B cell (primary cell): ENCODE measurements at regions not wholly inside any gene's neighbourhood (a gene's known extent, or its start where the extent isn't known, plus 50 kb on each side); places are given as distances from the start of the nearest gene placed in this dataset.

ENCODE experiments used
- ATAC-seq: fragments of 200-7000 bp; cut with Tn5 transposase; one replicate; pipeline ENCODE4 v1.10.0; 2021; ENCODE audit warnings: low read depth, mild to moderate bottlenecking, moderate number of reproducible peaks, moderate library complexity
- CTCF ChIA-PET: fragments of 350-600 bp; sonication (Branson Sonifier 250); formaldehyde crosslinking; loops from one replicate; lab custom pipeline; 2021; ENCODE audit warnings: antibody characterized with exemption, inconsistent platforms; lab: Charles Lee
- POLR2A ChIA-PET: fragments of 350-600 bp; sonication (Branson Sonifier 250); formaldehyde crosslinking; loops from one replicate; lab custom pipeline; 2021; ENCODE audit warnings: antibody characterized with exemption; lab: Charles Lee
- DNase-seq: peaks from one replicate; pipeline ENCODE4 v3.0.0; 2013
- H2AFZ ChIP-seq: 2 replicates; pipeline ENCODE4 v1.6.1; 2012; ENCODE audit warnings: mild to moderate bottlenecking, low read depth, low read length; ENCODE audit not compliant: insufficient read depth, poor library complexity, severe bottlenecking
- H3K27ac ChIP-seq, 2 donors: 1 replicate in 1 of 2; 2 replicates in 1 of 2; pipeline ENCODE4 v1.5.1; 2012 to 2013; ENCODE audit warnings: low read length in 2 of 2, mild to moderate bottlenecking in 2 of 2, moderate library complexity in 1 of 2
- H3K27me3 ChIP-seq, 4 experiments: fragments of 200-600 bp in 1 of 4; sonication (generic) in 1 of 4; replicated peaks in 1 of 4; 1 replicate in 2 of 4; 2 replicates in 2 of 4; pipeline versions ENCODE4 v1.6.1 to v1.7.0; 2013 to 2016; ENCODE audit warnings: low read length in 3 of 4, mild to moderate bottlenecking in 2 of 4, mixed read lengths in 1 of 4, moderate library complexity in 1 of 4; ENCODE audit not compliant: insufficient read depth in 4 of 4, control insufficient read depth in 3 of 4; ENCODE audit errors: control extremely low read depth in 1 of 4
- H3K36me3 ChIP-seq, 2 experiments: replicated peaks in 1 of 2; 1 replicate in 1 of 2; 2 replicates in 1 of 2; pipeline versions ENCODE4 v1.6.1 to v1.7.1; 2013; ENCODE audit warnings: low read length in 1 of 2; ENCODE audit not compliant: insufficient read depth in 2 of 2, control insufficient read depth in 1 of 2; ENCODE audit errors: control extremely low read depth in 1 of 2, extremely low read depth in 1 of 2
- H3K4me1 ChIP-seq, 2 donors: fragments of 200-600 bp in 1 of 2; sonication (generic) in 1 of 2; 1 replicate in 1 of 2; 2 replicates in 1 of 2; pipeline versions ENCODE4 v1.5.1 to v1.6.1; 2013 to 2017; ENCODE audit warnings: low read length in 2 of 2; ENCODE audit not compliant: control insufficient read depth in 2 of 2, insufficient read depth in 2 of 2
- H3K4me2 ChIP-seq: replicated peaks from 2 replicates; pipeline ENCODE3; 2012; ENCODE audit warnings: mild to moderate bottlenecking, low read depth, low read length; ENCODE audit not compliant: poor library complexity, severe bottlenecking
- H3K4me3 ChIP-seq, 5 experiments: fragments of 200-600 bp in 1 of 5; sonication (generic) in 1 of 5; 1 replicate in 3 of 5; 2 replicates in 2 of 5; pipeline versions ENCODE4 v1.5.1 to v1.7.0; 2011 to 2016; ENCODE audit warnings: low read length in 4 of 5, mild to moderate bottlenecking in 4 of 5, low read depth in 2 of 5, control low read depth in 1 of 5, moderate library complexity in 1 of 5; ENCODE audit not compliant: insufficient read depth in 1 of 5; ENCODE audit errors: control extremely low read depth in 1 of 5, extremely low read depth in 1 of 5
- H3K79me2 ChIP-seq: fragments of 200-600 bp; sonication (generic); one replicate; pipeline ENCODE4 v1.6.0; 2016; ENCODE audit warnings: low read length; ENCODE audit not compliant: control insufficient read depth, insufficient read depth
- H3K9ac ChIP-seq: fragments of 200-600 bp; sonication (generic); 2 replicates; pipeline ENCODE4 v1.6.1; 2017; ENCODE audit warnings: mild to moderate bottlenecking, low read length, moderate library complexity
- H3K9me3 ChIP-seq, 3 donors: one replicate each; pipeline versions ENCODE4 v1.6.1 to v1.7.1; 2013; ENCODE audit warnings: low read length in 2 of 3; ENCODE audit not compliant: control insufficient read depth in 2 of 3, insufficient read depth in 1 of 3; ENCODE audit errors: control extremely low read depth in 1 of 3
- H4K20me1 ChIP-seq: 2 replicates; pipeline ENCODE4 v1.6.0; 2012; ENCODE audit warnings: mild to moderate bottlenecking, low read length; ENCODE audit not compliant: insufficient read depth, control insufficient read depth, poor library complexity, severe bottlenecking
- H3K27ac Mint-ChIP-seq: one replicate; pipeline ENCODE4 v1.8.0; 2021; ENCODE audit warnings: mixed read lengths
- H3K27me3 Mint-ChIP-seq: one replicate; pipeline ENCODE4 v1.8.0; 2021; ENCODE audit warnings: mixed read lengths
- H3K4me1 Mint-ChIP-seq: one replicate; pipeline ENCODE4 v1.8.0; 2021; ENCODE audit warnings: mixed read lengths
- H3K4me3 Mint-ChIP-seq: one replicate; pipeline ENCODE4 v1.8.0; 2021; ENCODE audit warnings: mixed read lengths
- H3K9me3 Mint-ChIP-seq: one replicate; pipeline ENCODE4 v1.8.0; 2022; ENCODE audit warnings: mixed read lengths; ENCODE audit not compliant: insufficient read depth
- CTCF ChIP-seq: fragments of 200-600 bp; IDR thresholded peaks from one replicate; pipeline ENCODE4 v1.8.0; 2022; ENCODE audit warnings: antibody characterized with exemption, mild to moderate bottlenecking
- EZH2 ChIP-seq: IDR thresholded peaks from 2 replicates; pipeline ENCODE4 v1.6.1; 2012; ENCODE audit warnings: borderline replicate concordance, low read depth, mild to moderate bottlenecking, moderate library complexity, low read length; ENCODE audit not compliant: insufficient read depth, poor library complexity, severe bottlenecking
- WGBS: methylation state at CpG from one replicate; pipeline ENCODE4 v1.1.5; 2013; ENCODE audit warnings: missing lambda C conversion rate; ENCODE audit not compliant: insufficient coverage; 5-methylcytosine and 5-hydroxymethylcytosine counted together
- intact Hi-C: fragments of 100-400 bp; cut with micrococcal nuclease; formaldehyde crosslinking; loops from one replicate; pipeline ENCODE4 v1.10.0; 2022

GRCh38 chr7:52423251-52423650 lies 612.2 kb upstream of the POM121L12 start:
- peaks cover 0 to 5% (median 0%) of the 10 kb centered on the region in 3 donors for H3K9me3 ChIP-seq
- 100% methylated on average over 1 of the region's 1 CpG for WGBS
- H3K27ac Mint-ChIP-seq, result no peak overlapping the region
- no peak overlapping the region for H3K4me2 ChIP-seq
- H2AFZ ChIP-seq, result no peak overlapping the region
- no peaks in the 10 kb centered on the region for H4K20me1 ChIP-seq
- no peak overlapping the region for H3K27ac ChIP-seq
- H3K9me3 Mint-ChIP-seq, result no peaks in the 10 kb centered on the region
- no peaks in the 10 kb centered on the region for H3K27me3 ChIP-seq
- intact Hi-C loops, result no loop called here
- no peak overlapping the region for H3K4me3 ChIP-seq
- ATAC-seq (no peak), DNase-seq (no peak)
- no peaks in the 10 kb centered on the region for H3K4me1 Mint-ChIP-seq
- no peaks in the 10 kb centered on the region for H3K79me2 ChIP-seq
- H3K4me3 Mint-ChIP-seq, result no peak overlapping the region
- POLR2A ChIA-PET, result no interaction called here
- no peaks in the 10 kb centered on the region for H3K4me1 ChIP-seq
- no peaks in the 10 kb centered on the region for H3K27me3 Mint-ChIP-seq
- no peak overlapping the region for H3K9ac ChIP-seq
- CTCF ChIA-PET, result no interaction called here
- no peaks in the 10 kb centered on the region for H3K36me3 ChIP-seq
- no peak for TF ChIP-seq CTCF
- TF ChIP-seq EZH2, result no peak

GRCh38 chr7:52413051-52413450 lies 622.4 kb upstream of the POM121L12 start:
- ChIA-PET POLR2A (no interaction called here), CTCF (no interaction called here)
- Histone ChIP-seq H2AFZ (no peak overlapping the region), H4K20me1 (no peaks in the 10 kb centered on the region), H3K27me3 (no peaks in the 10 kb centered on the region), H3K36me3 (no peaks in the 10 kb centered on the region), H3K79me2 (no peaks in the 10 kb centered on the region), H3K9me3 (peaks cover 0 to 2% (median 0%) of the 10 kb centered on the region in 3 donors), H3K4me1 (no peaks in the 10 kb centered on the region), H3K9ac (no peak overlapping the region), H3K4me2 (no peak overlapping the region), H3K27ac (no peak overlapping the region), H3K4me3 (no peak overlapping the region)
- TF ChIP-seq EZH2, result no peak
- no peak for TF ChIP-seq CTCF
- ATAC-seq (no peak), DNase-seq (no peak)
- intact Hi-C loops, result no loop called here
- 64% methylated on average over 4 of the region's 5 CpGs for WGBS
- Mint-ChIP-seq H3K27me3 (no peaks in the 10 kb centered on the region), H3K9me3 (peaks cover 6% of the 10 kb centered on the region), H3K27ac (no peak overlapping the region), H3K4me1 (no peaks in the 10 kb centered on the region), H3K4me3 (no peak overlapping the region)
